Psoas muscle (tissue), 7 donors: ENCODE measurements at regions not wholly inside any gene's neighbourhood (a gene's known extent, or its start where the extent isn't known, plus 50 kb on each side); places are given as distances from the start of the nearest gene placed in this dataset.
A peak's percentile ranks its signal among the peaks of the same experiment; 100 is the strongest.

Source experiments
- ATAC-seq, 4 donors: fragments of 200-7000 bp; cut with Tn5 transposase; one replicate each; pipeline ENCODE4 v1.9.1; 2020; ENCODE audit warnings: moderate library complexity in 3 of 4, mild to moderate bottlenecking in 2 of 4
- DNase-seq, 2 donors: peaks; one replicate each; pipeline ENCODE4 v3.0.0-alpha.2; 2020
- H3K27ac ChIP-seq: fragments of 200-600 bp; one replicate; pipeline ENCODE4 v1.8.0; 2022
- H3K27me3 ChIP-seq, 3 donors: fragments of 200-600 bp in 1 of 3; one replicate each; pipeline versions ENCODE4 v1.6.1 to v1.8.0; 2013 to 2022; ENCODE audit warnings: low read length in 2 of 3, mild to moderate bottlenecking in 2 of 3, moderate library complexity in 1 of 3; ENCODE audit not compliant: insufficient read depth in 3 of 3
- H3K36me3 ChIP-seq, 2 donors: fragments of 200-600 bp in 1 of 2; one replicate each; pipeline versions ENCODE4 v1.6.1 to v1.8.0; 2013 to 2022; ENCODE audit warnings: low read depth in 1 of 2, mild to moderate bottlenecking in 1 of 2, moderate library complexity in 1 of 2; ENCODE audit not compliant: insufficient read depth in 1 of 2
- H3K4me1 ChIP-seq: fragments of 200-600 bp; one replicate; pipeline ENCODE4 v1.8.0; 2022
- H3K4me3 ChIP-seq: fragments of 200-600 bp; one replicate; pipeline ENCODE4 v1.8.0; 2022; ENCODE audit warnings: mild to moderate bottlenecking
- H3K9me3 ChIP-seq: fragments of 200-600 bp; one replicate; pipeline ENCODE4 v1.8.0; 2022
- CTCF ChIP-seq: fragments of 200-600 bp; IDR thresholded peaks from one replicate; pipeline ENCODE4 v1.8.0; 2022; ENCODE audit warnings: antibody characterized with exemption
- WGBS, 3 donors: extraction: QIAGEN DNeasy Blood & Tissue Kit; methylation state at CpG; one replicate each; pipeline versions ENCODE4 v1.1.6 to v1.1.7; 2013; 5-methylcytosine and 5-hydroxymethylcytosine counted together
- intact Hi-C, 2 donors: fragments of 100-400 bp; cut with DNase I; formaldehyde crosslinking; loops; one replicate each; pipeline versions ENCODE4 v1.11.0 to v1.14.2; 2022
- donor health status: healthy with polysubstance abuse.
- donor health status: DM: no; HTN: no; CAD: no; lungs with moderate emphysema.
- donor health status: Bipolar disorder and iron deficiency.
- donor health status: healthy.
- donor health status: DM: yes; HTN: yes; CAD: no.
- donor health status: DM: no; HTN: no; CAD: no.
- donor health status: DM: yes; HTN: yes; CAD: no.

DNA sequence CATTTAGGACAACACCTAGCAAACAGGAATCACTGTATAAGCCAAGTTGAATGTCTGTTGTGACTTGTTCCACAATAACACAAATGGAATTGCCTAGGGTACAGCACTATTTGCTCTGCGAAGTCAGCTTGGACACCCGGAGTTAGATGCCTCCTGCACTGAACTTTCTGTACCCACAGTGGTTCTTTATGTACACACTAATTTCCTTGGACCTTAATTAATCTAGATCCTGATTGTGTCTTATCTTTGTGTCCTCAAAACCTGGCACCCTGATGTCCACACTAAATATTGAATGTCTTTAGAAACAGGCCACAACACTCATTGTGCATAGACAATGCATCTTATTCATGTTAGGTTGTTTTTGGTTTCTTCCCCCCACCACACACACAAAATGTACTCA, 278.9 kb upstream of the NR2F2 start:
- H3K9me3 ChIP-seq: no peaks in the 10 kb centered on the region
- ATAC-seq (no peak), DNase-seq (no peak)
- no peaks in the 10 kb centered on the region for H3K27me3 ChIP-seq
- no peak overlapping the region for H3K27ac ChIP-seq
- no peaks in the 10 kb centered on the region for H3K36me3 ChIP-seq
- WGBS, 3 donors: 82 to 90% (median 85%) methylated on average over 2 of the region's 2 CpGs
- H3K4me3 ChIP-seq: no peak overlapping the region
- intact Hi-C loops: loop anchor here in 1 of 2 donors (10.0 kb wide), 2 partner anchors 233 to 273 kb away; no protein-coding TSS in a partner anchor
- TF ChIP-seq CTCF: no peak
- H3K4me1 ChIP-seq: peaks cover 19% of the 10 kb centered on the region

- 84 to 94% (median 92%) methylated on average over 4 of the region's 4 CpGs for WGBS, 3 donors
- ATAC-seq: no peak
- Histone ChIP-seq H3K4me1 (peaks cover 16% of the 10 kb centered on the region), H3K4me3 (no peak overlapping the region), H3K27ac (peak overlapping the region; percentile 85), H3K9me3 (no peaks in the 10 kb centered on the region), H3K36me3 (no peaks in the 10 kb centered on the region), H3K27me3 (no peaks in the 10 kb centered on the region)
- no peak for TF ChIP-seq CTCF
- intact Hi-C loops: loop anchor here in 1 of 2 donors (10.0 kb wide), 2 partner anchors 233 to 273 kb away; no protein-coding TSS in a partner anchor
- no peak for DNase-seq
Measured at GRCh38 chr15:96052154-96052553, 278.3 kb upstream of the NR2F2 start.

DNA sequence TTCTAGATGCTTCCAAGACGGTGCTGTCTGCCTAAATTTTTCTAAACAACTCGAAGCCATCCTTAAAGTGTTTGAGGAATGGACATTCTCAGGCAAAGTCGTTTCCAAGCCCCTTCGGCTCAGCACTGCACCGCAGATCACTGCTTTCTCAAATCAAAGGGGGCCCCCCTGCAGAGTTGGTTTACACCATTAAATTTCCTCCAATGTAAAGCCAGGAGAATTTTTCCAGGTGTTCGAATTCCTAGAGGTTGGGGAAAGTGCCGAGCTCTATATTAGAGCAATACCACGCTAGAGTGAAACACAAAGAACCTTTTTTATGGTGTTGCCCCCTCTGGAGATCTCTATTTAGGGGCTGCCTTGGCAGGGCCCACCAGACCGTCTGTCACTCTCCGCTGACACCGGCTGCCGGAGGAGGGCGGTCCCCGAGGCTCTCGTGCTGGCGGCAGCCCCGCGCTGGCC, 277.9 kb upstream of the NR2F2 start:
- ATAC-seq (peak in 3 of 4 donors; percentile 25 to 62 (median 56)), DNase-seq (no peak)
- H3K4me3 ChIP-seq: peak overlapping the region; percentile 65
- H3K27ac ChIP-seq: peak overlapping the region; percentile 85
- TF ChIP-seq CTCF: no peak
- intact Hi-C loops: loop anchor here in 1 of 2 donors (10.0 kb wide), 2 partner anchors 232 to 272 kb away; no protein-coding TSS in a partner anchor
- H3K36me3 ChIP-seq: no peaks in the 10 kb centered on the region
- peaks cover 12% of the 10 kb centered on the region for H3K4me1 ChIP-seq
- no peaks in the 10 kb centered on the region for H3K9me3 ChIP-seq
- WGBS, 3 donors: 73 to 81% (median 74%) methylated on average over 18 of the region's 18 CpGs
- no peaks in the 10 kb centered on the region for H3K27me3 ChIP-seq

GRCh38 chr15:96053031-96053780, 277.3 kb upstream of the NR2F2 start:
- Histone ChIP-seq H3K36me3 (no peaks in the 10 kb centered on the region), H3K27me3 (no peaks in the 10 kb centered on the region), H3K4me3 (peak overlapping the region; percentile 65), H3K4me1 (peaks cover 7% of the 10 kb centered on the region), H3K9me3 (no peaks in the 10 kb centered on the region), H3K27ac (peak overlapping the region; percentile 85)
- 14 to 18% (median 16%) methylated on average over 35 to 36 of the region's 36 CpGs for WGBS, 3 donors
- DNase-seq (peak; percentile 24 to 78), ATAC-seq (peak; percentile 86 to 94 (median 90))
- intact Hi-C loops: loop anchor here in 1 of 2 donors (10.0 kb wide), 2 partner anchors 232 to 272 kb away; no protein-coding TSS in a partner anchor
- TF ChIP-seq CTCF: no peak
